ENCODE measurements at regions not wholly inside any gene's neighbourhood (a gene's known extent, or its start where the extent isn't known, plus 50 kb on each side); places are given as distances from the start of the nearest gene placed in this dataset.
"Not testable (repeated sequence)": the region's sequence is repeated elsewhere in the genome, so short reads cannot be mapped to it uniquely, and the experiment has no call there.

DNA sequence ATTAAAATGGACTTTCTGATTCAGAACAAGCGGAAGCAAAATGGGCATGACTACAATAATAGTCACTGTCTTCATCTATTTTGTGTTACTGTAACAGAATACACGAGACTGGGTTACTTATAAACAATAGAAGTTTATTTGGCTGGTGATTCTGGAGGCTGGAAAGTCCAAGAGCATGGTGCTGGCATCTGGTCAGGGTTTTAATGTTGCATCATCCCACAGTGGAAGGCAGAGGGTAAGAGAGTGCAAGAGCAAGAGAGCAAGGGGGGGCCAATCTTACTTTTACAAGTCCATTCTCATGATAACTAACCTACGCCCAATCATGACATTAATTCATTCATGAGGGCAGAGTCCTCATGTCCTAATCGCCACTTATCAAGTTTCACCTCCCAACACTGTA, 189.2 kb downstream of the TOX3 start:
- ChIA-PET CTCF (interaction anchor here (1.3 kb wide), 1 partner anchor 13 kb away, joined by 6 read pairs; no protein-coding TSS in a partner anchor), POLR2A (no interaction called here)
- no peak for DNase-seq (ENCODE audit: extremely low spot score)
- TF ChIP-seq, protein P1, sequence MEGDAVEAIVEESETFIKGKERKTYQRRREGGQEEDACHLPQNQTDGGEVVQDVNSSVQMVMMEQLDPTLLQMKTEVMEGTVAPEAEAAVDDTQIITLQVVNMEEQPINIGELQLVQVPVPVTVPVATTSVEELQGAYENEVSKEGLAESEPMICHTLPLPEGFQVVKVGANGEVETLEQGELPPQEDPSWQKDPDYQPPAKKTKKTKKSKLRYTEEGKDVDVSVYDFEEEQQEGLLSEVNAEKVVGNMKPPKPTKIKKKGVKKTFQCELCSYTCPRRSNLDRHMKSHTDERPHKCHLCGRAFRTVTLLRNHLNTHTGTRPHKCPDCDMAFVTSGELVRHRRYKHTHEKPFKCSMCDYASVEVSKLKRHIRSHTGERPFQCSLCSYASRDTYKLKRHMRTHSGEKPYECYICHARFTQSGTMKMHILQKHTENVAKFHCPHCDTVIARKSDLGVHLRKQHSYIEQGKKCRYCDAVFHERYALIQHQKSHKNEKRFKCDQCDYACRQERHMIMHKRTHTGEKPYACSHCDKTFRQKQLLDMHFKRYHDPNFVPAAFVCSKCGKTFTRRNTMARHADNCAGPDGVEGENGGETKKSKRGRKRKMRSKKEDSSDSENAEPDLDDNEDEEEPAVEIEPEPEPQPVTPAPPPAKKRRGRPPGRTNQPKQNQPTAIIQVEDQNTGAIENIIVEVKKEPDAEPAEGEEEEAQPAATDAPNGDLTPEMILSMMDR (IDR thresholded peaks at IDR 0.05; ENCODE audit: control extremely low read depth, extremely low read depth, low read depth, missing control alignments) = no peak

DNA sequence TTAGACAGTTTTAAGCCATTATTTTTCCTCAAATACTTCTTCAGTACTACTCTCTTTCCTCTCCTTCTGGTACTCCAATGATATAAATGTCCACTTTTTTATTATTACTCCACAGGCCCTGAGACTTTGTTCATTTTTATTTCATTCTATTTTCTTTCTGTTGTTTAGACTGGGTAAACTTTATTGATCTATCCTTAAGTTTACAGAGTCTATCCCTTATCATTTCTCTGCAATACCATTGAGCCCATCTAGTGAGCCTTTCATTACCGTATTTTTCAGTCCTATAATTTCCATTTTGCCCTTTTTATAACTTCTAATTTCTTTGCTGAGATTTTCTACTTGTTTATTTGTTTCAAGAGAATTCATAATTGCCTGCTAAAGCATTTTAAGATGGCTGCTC, 193.7 kb downstream of the TOX3 start:
- POLR2A ChIA-PET = no interaction called here
- TF ChIP-seq, protein P1 (IDR thresholded peaks at IDR 0.05; ENCODE audit: control extremely low read depth, extremely low read depth, low read depth, missing control alignments) = no peak
- no peak for DNase-seq (ENCODE audit: extremely low spot score)
- CTCF ChIA-PET = interaction anchor here (1.6 kb wide), 1 partner anchor 162 kb away, joined by 4 read pairs; no protein-coding TSS in a partner anchor

DNA sequence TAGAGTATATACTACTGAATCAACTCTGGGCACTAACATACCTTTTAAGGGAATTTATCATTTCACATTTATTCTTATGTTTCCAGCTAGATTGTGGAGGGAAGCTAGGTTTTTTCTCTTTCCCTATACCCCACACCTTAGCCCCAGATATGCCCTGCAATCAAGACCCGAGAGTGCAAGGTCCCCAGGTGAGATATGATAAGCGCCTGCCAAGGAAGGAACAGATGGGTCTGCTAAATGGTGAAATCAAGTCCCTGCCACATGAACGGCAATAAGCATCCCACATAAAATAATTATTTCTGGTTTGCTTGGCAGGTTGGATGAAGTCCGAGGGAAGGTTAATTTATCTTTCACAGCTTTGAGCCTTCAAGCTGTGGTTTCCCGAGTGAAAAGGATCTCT, 195.5 kb downstream of the TOX3 start:
- ChIA-PET CTCF (no interaction called here), POLR2A (no interaction called here)
- no peak for DNase-seq (ENCODE audit: extremely low spot score)
- TF ChIP-seq, protein P1 (IDR thresholded peaks at IDR 0.05; ENCODE audit: control extremely low read depth, extremely low read depth, low read depth, missing control alignments) = no peak

DNA sequence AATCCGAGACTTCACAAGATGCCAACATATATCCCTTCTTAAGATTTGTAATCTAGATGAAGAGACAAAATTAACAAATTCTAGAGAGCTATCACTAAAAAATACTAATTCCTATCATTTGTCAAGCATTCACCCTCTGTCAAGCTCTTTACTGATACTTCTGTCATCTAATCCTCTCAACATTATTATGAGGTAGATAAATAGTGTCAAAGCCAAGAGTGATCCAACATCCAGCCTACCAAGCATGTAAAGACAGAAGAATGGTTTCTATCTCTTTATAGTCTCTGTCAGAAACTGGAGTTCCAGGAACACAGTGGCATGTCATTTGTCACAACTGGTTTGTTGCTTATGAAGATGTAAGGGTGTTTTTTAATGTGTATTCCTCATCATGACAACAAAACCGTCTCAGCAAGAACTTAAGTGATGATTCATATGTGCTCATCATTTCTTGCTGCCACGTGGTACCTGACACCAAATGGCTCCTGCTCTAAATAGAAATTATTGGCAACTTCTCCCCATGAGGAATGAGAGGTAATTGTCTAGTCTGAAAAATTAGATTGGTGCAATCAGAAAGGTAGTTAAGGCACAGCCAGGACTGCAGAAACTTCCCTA, 196.8 kb downstream of the TOX3 start:
- DNase-seq (ENCODE audit: extremely low spot score) = no peak
- ChIA-PET CTCF (interaction anchor here (1.0 to 1.7 kb wide), 3 partner anchors 9 to 27 kb away, joined by 3 to 4 read pairs (median 3); no protein-coding TSS in a partner anchor), POLR2A (no interaction called here)
- TF ChIP-seq, protein P1 (IDR thresholded peaks at IDR 0.05; ENCODE audit: control extremely low read depth, extremely low read depth, low read depth, missing control alignments) = no peak

DNA sequence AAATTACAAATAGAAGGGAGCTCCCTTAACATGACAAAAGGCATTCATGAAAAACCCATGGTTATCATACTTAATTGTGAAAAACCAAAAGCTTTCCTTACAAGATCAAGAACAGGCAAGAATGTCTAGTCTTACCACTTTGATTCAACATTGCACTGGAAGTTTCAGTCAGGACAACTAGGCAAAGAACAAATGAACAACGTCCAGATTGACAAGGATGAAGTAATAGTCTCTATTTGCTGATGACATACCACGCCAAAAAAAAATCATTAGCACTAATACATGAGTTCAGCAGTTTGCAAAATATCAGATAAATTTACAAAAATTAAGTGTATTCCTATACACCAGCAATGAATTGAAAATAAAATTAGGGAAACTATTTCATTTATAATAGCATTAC, 200.2 kb downstream of the TOX3 start:
- ChIA-PET CTCF (no interaction called here), POLR2A (no interaction called here)
- TF ChIP-seq, protein P1 (IDR thresholded peaks at IDR 0.05; ENCODE audit: control extremely low read depth, extremely low read depth, low read depth, missing control alignments) = no peak
- no peak for DNase-seq (ENCODE audit: extremely low spot score)

DNA sequence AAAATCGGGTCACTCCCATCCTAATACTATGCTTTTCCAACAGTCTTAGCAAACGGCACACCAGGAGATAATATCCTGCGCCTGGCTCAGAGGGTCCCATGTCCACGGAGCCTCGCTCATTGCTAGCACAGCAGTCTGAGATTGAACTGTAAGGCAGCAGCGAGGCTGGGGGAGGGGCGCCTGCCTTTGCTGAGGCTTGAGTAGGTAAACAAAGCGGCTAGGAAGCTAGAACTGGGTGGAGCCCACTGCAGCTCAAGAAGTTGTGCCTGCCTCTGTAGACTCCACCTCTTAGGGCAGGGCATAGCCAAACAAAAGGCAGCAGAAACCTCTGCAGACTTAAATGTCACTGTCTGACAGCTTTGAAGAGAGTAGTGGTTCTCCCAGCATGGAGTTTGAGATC, 213.3 kb downstream of the TOX3 start:
- CTCF ChIA-PET; POLR2A ChIA-PET; DNase-seq (ENCODE audit: extremely low spot score): not testable (repeated sequence)

DNA sequence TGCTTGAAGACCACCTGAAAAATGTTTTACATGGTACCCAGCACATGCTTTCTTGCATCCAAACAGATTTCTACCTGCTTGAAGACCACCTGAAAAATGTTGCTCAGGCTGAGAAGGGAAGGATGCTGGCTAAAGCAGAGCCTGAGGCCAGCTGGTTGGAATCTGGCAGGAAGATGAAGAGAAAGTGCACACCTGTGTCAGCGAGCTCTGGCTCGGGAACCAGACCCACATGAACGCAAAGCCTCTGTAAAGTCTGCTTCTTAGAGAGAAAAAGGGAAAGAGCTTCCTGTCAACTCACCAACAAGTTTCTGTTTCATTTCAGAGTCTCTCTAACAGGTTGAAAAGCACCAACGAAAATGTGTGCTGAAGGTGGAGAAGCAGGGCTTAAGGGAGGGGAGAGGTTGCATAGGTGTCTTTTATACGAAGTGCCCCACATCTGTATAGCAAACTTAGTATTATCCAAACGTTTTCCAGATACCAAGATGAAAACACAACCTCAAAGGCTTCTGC, 226.0 kb downstream of the TOX3 start:
- POLR2A ChIA-PET = no interaction called here
- CTCF ChIA-PET = no interaction called here

More for the DNA sequence above, 226.0 kb downstream of the TOX3 start:
- no peak for DNase-seq (ENCODE audit: extremely low spot score)
- TF ChIP-seq, protein P1 (IDR thresholded peaks at IDR 0.05; ENCODE audit: control extremely low read depth, extremely low read depth, low read depth, missing control alignments) = no peak

All from GM10248 (cell line).